Epithelial cell of esophagus (primary cell): ENCODE measurements at regions not wholly inside any gene's neighbourhood (a gene's known extent, or its start where the extent isn't known, plus 50 kb on each side); places are given as distances from the start of the nearest gene placed in this dataset.

ENCODE experiments used
- DNase-seq: peaks from one replicate; pipeline ENCODE4 v3.0.0; 2010; ENCODE audit warnings: low read depth
- H3K4me3 ChIP-seq: 2 replicates; pipeline ENCODE4 v1.5.1; 2011; ENCODE audit warnings: mild to moderate bottlenecking, low read length, control low read depth
- TF ChIP-seq, protein P1 (sequence below): IDR thresholded peaks from 2 replicates; pipeline ENCODE4 v1.5.1; 2011; ENCODE audit warnings: low read depth, mild to moderate bottlenecking, low read length, control low read depth, inconsistent platforms; ENCODE audit not compliant: insufficient read depth; ENCODE audit errors: missing control alignments

DNA sequence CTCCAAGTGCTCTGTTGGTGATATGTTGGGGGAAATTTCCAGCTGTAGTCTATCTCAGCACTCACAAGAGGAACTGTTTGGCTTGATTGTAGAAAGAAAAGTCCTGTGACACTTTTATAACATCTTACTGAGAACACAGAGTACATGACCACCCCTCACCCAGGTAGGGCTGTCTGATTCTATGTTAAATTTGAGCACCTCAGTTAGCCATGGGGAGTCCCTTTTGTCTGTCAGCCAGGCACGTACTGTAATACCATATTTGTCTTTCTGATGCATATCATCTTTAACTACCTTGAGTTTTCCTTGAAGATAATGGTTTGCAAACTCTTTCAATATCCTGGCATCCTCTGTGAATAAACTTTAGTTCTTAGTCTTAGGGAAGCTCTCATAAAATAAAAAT is 164.5 kb downstream of the IZUMO3 start:
- TF ChIP-seq, protein P1, sequence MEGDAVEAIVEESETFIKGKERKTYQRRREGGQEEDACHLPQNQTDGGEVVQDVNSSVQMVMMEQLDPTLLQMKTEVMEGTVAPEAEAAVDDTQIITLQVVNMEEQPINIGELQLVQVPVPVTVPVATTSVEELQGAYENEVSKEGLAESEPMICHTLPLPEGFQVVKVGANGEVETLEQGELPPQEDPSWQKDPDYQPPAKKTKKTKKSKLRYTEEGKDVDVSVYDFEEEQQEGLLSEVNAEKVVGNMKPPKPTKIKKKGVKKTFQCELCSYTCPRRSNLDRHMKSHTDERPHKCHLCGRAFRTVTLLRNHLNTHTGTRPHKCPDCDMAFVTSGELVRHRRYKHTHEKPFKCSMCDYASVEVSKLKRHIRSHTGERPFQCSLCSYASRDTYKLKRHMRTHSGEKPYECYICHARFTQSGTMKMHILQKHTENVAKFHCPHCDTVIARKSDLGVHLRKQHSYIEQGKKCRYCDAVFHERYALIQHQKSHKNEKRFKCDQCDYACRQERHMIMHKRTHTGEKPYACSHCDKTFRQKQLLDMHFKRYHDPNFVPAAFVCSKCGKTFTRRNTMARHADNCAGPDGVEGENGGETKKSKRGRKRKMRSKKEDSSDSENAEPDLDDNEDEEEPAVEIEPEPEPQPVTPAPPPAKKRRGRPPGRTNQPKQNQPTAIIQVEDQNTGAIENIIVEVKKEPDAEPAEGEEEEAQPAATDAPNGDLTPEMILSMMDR = no peak
- no peak for DNase-seq
- H3K4me3 ChIP-seq = no peak overlapping the region

DNA sequence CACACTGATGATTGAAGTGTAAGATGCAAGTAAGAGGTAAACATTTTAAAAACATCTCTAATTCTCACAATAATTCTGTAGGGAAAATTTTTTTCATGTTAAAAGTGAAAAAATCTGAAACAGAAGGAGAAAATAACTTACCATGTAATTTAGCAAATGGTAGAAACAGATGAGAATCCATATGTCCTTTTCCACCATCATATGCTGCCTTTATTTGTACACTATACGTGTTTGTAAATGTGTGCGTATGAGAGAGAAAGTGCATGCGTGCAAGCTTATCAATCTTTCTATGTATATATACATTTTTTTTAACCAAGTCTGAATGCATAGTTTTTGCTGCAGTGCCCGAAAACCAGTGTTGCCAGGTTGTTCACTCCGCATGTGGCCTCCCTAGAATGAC is 186.7 kb downstream of the IZUMO3 start:
- TF ChIP-seq, protein P1 = no peak
- DNase-seq = no peak
- no peak overlapping the region for H3K4me3 ChIP-seq

DNA sequence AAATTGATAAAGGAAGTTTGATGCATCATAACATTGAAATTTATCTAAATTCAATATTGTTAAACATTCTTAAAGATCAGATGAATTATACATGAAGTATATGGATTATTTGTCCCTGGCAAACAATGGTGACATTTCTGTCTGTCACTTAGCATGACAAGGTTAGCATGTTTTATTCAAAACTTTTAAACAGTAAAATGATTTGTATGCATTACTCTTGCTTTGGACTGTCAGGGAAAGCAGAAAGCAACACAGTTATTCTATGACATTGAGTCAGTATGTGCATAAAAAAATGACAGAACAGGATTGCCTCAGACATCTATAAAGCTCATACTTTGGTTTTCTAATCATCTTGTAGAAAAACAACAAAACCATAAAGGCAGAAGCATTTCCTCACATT is 193.7 kb downstream of the IZUMO3 start:
- no peak overlapping the region for H3K4me3 ChIP-seq
- no peak for DNase-seq
- TF ChIP-seq, protein P1 = no peak

DNA sequence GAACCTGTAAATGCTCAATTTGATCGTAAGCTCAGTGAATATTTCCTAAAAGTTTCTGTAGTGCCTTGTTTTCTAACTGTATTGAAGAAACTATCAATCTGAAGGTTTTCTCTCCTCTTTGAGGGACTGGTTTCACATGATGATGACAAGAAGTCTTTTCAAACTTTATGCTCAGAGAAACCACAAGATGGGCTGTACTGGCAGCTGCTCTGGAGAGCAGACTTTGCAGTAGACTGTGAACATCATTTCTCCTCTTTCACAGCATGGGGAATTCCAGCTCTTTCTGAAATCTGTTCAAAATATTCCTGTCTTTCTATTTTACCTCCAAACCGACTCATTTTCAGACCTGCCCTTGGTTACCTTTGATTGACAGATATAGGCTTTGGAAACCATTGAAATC is 194.4 kb downstream of the IZUMO3 start:
- TF ChIP-seq, protein P1 = no peak
- H3K4me3 ChIP-seq = no peak overlapping the region
- DNase-seq = no peak

DNA sequence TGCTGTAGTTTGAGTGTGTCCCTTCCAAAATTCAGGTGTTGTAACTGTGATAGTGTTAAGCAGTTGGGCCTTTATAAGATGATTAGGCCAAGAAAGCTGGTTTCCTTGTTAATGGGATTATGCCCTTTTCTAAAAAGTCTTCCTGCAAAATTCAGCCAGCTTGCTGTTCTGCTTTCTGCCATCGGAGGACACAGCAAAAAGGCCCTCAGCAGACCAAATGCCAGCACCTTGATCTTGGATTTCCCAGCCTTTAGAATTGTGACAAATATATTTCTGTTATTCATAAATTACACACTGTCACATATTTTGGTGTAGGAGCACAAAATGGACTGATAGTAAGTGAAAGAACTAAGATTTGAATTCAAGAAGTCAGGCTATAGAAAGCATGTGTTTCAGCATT is 203.2 kb downstream of the IZUMO3 start:
- DNase-seq = no peak
- no peak overlapping the region for H3K4me3 ChIP-seq
- TF ChIP-seq, protein P1 = no peak

DNA sequence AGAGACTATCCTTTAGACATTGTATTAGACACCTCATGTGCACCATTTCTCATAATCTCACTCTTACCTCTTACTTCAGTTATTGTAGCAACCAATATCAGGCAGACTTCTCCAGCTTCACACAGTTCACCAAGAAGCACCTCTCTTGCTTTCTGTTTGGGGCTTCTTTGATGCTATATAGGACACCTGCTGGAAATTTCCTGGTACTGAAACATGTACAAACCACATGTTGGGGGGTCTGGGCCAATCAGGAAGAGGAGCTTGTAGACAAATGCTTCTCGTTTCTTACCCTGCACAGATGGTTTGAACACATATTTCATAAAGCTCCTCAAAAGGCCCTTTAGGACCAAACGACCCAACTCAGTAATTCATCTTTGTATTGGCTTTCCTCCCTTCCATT is 212.1 kb downstream of the IZUMO3 start:
- no peak overlapping the region for H3K4me3 ChIP-seq
- DNase-seq = no peak
- TF ChIP-seq, protein P1 = no peak

DNA sequence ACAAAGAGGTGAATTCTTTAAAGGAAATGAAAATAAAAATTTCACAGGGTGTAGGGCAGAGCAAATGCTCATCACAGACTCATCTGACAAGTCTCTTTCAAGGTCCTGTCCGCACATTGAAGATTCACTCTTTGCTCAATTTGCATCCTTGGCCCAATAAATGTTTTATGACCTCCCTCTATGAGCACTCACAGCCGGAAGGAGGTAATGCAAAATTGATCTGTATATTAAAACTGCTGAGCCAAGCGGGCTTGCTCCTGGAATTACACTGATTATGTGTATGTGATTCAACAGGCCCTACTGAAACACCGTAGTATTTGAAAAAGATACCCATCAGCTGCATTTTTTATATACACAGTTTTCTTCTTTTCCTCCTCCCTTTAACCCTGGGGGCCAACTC is 246.8 kb downstream of the IZUMO3 start:
- DNase-seq = no peak
- TF ChIP-seq, protein P1 = no peak
- no peak overlapping the region for H3K4me3 ChIP-seq
